WERI-Rb-1 (cell line): ENCODE measurements at regions not wholly inside any gene's neighbourhood (a gene's known extent, or its start where the extent isn't known, plus 50 kb on each side); places are given as distances from the start of the nearest gene placed in this dataset.
"Not testable (repeated sequence)": the region's sequence is repeated elsewhere in the genome, so short reads cannot be mapped to it uniquely, and the experiment has no call there.

Experiments
- DNase-seq: peaks from one replicate; pipeline ENCODE4 v3.0.0-alpha.2; 2020
- H3K27ac ChIP-seq: fragments of 250-450 bp; sonication (Bioruptor Pico); 2 replicates; pipeline ENCODE4 v1.5.1; 2020; ENCODE audit warnings: mild to moderate bottlenecking, moderate library complexity
- H3K27me3 ChIP-seq: fragments of 250-450 bp; sonication (Bioruptor Pico); 2 replicates; pipeline ENCODE4 v1.5.1; 2021; ENCODE audit warnings: mild to moderate bottlenecking, low read depth, moderate library complexity; ENCODE audit not compliant: insufficient read depth, severe bottlenecking
- H3K36me3 ChIP-seq: fragments of 250-450 bp; sonication (Bioruptor Pico); 2 replicates; pipeline ENCODE4 v1.5.1; 2020; ENCODE audit warnings: mild to moderate bottlenecking, moderate library complexity
- H3K4me3 ChIP-seq: 2 replicates; pipeline ENCODE4 v1.5.1; 2011; ENCODE audit warnings: low read depth, mild to moderate bottlenecking, control low read depth, low read length
- H3K9me3 ChIP-seq: fragments of 250-450 bp; sonication (Bioruptor Pico); 2 replicates; pipeline ENCODE4 v1.5.1; 2021; ENCODE audit warnings: mild to moderate bottlenecking, moderate library complexity; ENCODE audit not compliant: severe bottlenecking
- TF ChIP-seq, protein P1 (sequence below): IDR thresholded peaks from 2 replicates; pipeline ENCODE4 v1.5.1; 2011; ENCODE audit warnings: low read depth, mild to moderate bottlenecking, control low read depth, inconsistent platforms, low read length

DNA sequence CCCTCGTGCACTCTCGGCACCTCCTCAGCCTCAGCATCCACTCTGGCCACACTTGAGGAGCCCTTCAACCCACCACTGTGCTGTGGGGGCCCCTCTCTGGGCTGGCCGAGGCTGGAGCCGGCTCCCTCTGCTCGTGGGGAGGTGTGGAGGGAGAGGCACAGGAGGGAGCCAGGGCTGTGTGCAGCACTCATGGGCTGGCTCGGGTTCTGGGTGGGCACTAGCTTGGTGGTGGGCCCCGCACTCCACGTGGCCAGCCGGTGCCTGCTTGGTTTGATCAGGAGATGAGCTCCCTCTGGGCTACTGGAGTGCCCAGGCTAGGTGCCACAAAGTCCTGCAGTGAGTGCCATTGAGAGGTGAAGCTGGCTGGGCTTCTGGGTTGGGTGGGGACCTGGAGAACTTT lies 949.4 kb upstream of the GJE1 start:
- no peaks in the 10 kb centered on the region for H3K9me3 ChIP-seq
- no peak for DNase-seq
- no peaks in the 10 kb centered on the region for H3K27me3 ChIP-seq
- TF ChIP-seq, protein P1, sequence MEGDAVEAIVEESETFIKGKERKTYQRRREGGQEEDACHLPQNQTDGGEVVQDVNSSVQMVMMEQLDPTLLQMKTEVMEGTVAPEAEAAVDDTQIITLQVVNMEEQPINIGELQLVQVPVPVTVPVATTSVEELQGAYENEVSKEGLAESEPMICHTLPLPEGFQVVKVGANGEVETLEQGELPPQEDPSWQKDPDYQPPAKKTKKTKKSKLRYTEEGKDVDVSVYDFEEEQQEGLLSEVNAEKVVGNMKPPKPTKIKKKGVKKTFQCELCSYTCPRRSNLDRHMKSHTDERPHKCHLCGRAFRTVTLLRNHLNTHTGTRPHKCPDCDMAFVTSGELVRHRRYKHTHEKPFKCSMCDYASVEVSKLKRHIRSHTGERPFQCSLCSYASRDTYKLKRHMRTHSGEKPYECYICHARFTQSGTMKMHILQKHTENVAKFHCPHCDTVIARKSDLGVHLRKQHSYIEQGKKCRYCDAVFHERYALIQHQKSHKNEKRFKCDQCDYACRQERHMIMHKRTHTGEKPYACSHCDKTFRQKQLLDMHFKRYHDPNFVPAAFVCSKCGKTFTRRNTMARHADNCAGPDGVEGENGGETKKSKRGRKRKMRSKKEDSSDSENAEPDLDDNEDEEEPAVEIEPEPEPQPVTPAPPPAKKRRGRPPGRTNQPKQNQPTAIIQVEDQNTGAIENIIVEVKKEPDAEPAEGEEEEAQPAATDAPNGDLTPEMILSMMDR = no peak
- H3K36me3 ChIP-seq = no peaks in the 10 kb centered on the region
- H3K4me3 ChIP-seq = no peak overlapping the region
- no peak overlapping the region for H3K27ac ChIP-seq

DNA sequence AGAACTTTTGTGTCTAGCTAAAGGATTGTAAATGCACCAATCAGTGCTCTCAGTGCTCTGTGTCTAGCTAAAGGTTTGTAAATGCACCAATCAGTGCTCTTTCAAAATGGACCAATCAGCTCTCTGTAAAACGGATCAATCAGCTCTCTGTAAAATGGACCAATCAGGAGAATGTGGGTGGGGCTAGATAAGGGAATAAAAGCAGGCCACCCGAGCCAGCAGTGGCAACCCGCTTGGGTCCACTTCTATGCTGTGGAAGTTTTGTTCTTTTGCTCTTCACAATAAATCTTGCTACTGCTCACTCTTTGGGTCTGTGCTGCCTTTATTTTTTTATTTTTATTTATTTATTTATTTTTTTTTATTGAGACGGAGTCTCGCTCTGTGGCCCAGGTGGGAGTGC lies 957.3 kb upstream of the GJE1 start:
- not testable (repeated sequence) for H3K27ac ChIP-seq, H3K4me3 ChIP-seq, DNase-seq, H3K27me3 ChIP-seq, H3K36me3 ChIP-seq, H3K9me3 ChIP-seq

DNA sequence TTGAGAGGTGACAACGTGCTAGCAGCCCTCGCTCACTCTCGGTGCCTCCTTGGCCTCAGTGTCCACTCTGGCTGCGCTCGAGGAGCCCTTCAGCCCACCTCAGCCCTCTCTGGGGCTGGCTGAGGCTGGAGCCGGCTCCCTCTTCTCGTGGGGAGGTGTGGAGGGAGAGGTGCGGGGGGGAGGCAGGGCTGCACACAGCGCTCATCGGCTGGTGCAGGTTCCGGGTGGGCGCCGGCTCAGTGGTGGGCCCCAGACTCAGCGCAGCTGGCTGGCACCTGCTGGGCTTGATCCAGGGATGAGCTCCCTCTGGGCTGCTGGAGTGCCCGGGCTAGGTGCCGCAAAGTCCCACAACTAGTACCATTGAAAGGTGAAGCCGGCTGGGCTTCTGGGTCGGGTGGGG lies 957.8 kb upstream of the GJE1 start:
- Histone ChIP-seq H3K36me3 (no peaks in the 10 kb centered on the region), H3K27ac (no peak overlapping the region), H3K27me3 (no peaks in the 10 kb centered on the region), H3K4me3 (no peak overlapping the region), H3K9me3 (no peaks in the 10 kb centered on the region)
- TF ChIP-seq, protein P1 = no peak
- DNase-seq = no peak

DNA sequence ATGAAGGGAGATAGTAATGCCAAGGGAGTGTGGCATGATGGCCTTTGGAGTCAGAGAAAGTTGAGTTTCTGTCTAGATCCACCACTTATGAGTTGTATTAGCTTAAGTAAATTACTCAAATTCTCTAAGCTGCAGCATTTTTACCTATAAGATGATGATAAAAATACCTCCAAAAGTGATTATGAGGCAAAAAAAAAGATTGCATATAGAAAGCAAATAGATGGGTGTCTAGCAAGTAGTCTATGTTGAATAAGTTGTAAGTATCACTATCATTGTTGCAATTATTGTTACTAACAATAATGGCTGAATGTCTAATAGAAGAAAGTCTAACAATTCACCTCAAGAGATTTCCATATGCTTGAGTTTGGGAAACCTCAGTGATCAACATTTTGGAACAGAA lies 959.2 kb upstream of the GJE1 start:
- H3K36me3 ChIP-seq = no peaks in the 10 kb centered on the region
- no peaks in the 10 kb centered on the region for H3K9me3 ChIP-seq
- H3K27ac ChIP-seq = no peak overlapping the region
- TF ChIP-seq, protein P1 = no peak
- H3K4me3 ChIP-seq = no peak overlapping the region
- DNase-seq = no peak
- H3K27me3 ChIP-seq = no peaks in the 10 kb centered on the region

DNA sequence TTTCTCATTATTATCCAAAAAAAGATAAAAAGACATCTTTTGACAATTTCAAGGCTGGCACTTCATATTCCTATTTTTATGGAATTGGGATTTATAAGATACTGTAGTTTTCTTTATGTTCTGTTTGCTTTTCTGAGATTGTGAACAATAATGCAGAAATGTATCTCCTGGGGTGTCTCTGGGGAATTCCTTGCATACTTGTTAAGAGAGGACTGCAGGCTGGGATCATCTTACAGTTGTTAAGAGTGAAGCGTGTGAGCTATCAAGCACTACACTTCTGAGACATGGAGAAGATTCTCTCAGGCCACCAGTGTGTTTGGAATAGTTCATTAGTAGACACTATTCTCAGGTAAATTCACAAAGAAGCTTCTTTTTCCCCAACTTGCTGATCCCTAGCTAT lies 963.3 kb upstream of the GJE1 start:
- H3K36me3 ChIP-seq = no peaks in the 10 kb centered on the region
- no peaks in the 10 kb centered on the region for H3K27me3 ChIP-seq
- TF ChIP-seq, protein P1 = no peak
- H3K9me3 ChIP-seq = no peaks in the 10 kb centered on the region
- DNase-seq = no peak
- no peak overlapping the region for H3K27ac ChIP-seq
- no peak overlapping the region for H3K4me3 ChIP-seq

DNA sequence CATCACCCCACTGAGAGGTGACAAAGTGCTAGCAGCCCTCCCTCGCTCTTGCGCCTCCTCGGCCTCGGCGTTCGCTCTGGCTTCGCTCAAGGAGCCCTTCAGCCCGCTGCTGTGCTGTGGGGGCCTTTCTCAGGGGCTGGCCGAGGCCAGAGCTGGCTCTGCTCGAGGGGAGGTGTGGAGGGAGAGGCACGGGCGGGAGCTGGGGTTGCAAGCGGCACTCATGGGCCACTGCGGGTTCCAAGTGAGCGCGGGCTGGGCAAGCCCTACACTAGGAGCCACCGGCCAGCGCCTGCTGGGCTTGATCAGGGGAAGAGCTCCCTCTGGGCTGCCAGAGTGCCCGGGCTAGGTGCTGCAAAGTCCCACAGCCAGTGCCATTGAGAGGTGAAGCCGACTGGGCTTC lies 964.8 kb upstream of the GJE1 start:
- H3K36me3 ChIP-seq = no peaks in the 10 kb centered on the region
- H3K4me3 ChIP-seq = no peak overlapping the region
- TF ChIP-seq, protein P1 = no peak
- no peaks in the 10 kb centered on the region for H3K9me3 ChIP-seq
- DNase-seq = no peak
- no peaks in the 10 kb centered on the region for H3K27me3 ChIP-seq
- no peak overlapping the region for H3K27ac ChIP-seq
